ENCODE measurements at regions not wholly inside any gene's neighbourhood (a gene's known extent, or its start where the extent isn't known, plus 50 kb on each side); places are given as distances from the start of the nearest gene placed in this dataset.

- TF ChIP-seq ZFP91 (CRISPR knock-in tag; IDR thresholded peaks at IDR 0.05) = no peak
- no peak for TF ChIP-seq ADNP (tag; IDR thresholded peaks at IDR 0.05)
Measured at GRCh38 chr9:28120626-28121025, 547.3 kb upstream of the C9orf72 start (continued).

- BruUV-seq (replicated peaks) = no TSS peak
- ChIA-PET POLR2A (no interaction called here), CTCF (ENCODE audit: low intra/inter-chr PET ratio) (no interaction called here)
- Histone ChIP-seq H3K9me1 (ENCODE audit: control insufficient read depth, insufficient read depth, low read length) (no peaks in the 10 kb centered on the region), H3K4me1 (replicated peaks in 1 of 2; ENCODE audit: control insufficient read depth in 2 of 2, insufficient read depth in 2 of 2, low read length in 2 of 2) (no peaks in the 10 kb centered on the region), H3K9ac (ENCODE audit: insufficient read depth in 1 of 2, low read depth in 2 of 2, low read length in 2 of 2) (no peak overlapping the region), H3K4me3 (no peak overlapping the region), H3K27ac (ENCODE audit: extremely low read depth, low read depth, low read length) (no peak overlapping the region), H3K4me2 (ENCODE audit: insufficient read depth, low read length) (no peak overlapping the region), H3K9me3 (replicated peaks; ENCODE audit: control insufficient read depth, insufficient read depth, low read depth, low read length) (no peaks in the 10 kb centered on the region), H2AFZ (ENCODE audit: low read depth, low read length) (no peak overlapping the region), H3K36me3 (ENCODE audit: control insufficient read depth, insufficient read depth, low read length) (no peaks in the 10 kb centered on the region), H4K20me1 (replicated peaks; ENCODE audit: control insufficient read depth, insufficient read depth, low read length) (no peaks in the 10 kb centered on the region), H3K79me2 (ENCODE audit: control insufficient read depth, insufficient read depth, low read length) (no peaks in the 10 kb centered on the region), H3K27me3 (ENCODE audit: control insufficient read depth in 2 of 2, insufficient read depth in 2 of 2, low read length in 2 of 2) (no peaks in the 10 kb centered on the region)
- ATAC-seq (no peak), FAIRE-seq (no peak), DNase-seq (ENCODE audit: extremely low read depth in 1 of 4, low spot score in 3 of 4) (no peak)
- intact Hi-C loops (cut with micrococcal nuclease) = no loop called here
- WGBS (ENCODE audit: insufficient coverage, low coverage, missing lambda C conversion rate) = 4% methylated on average over 3 of the region's 3 CpGs
- in situ Hi-C loops (cut with MboI) = no loop called here
- no peak for TF ChIP-seq MXI1 (IDR thresholded peaks at IDR 0.05; ENCODE audit: low read depth, low read length)
- no peak for TF ChIP-seq MCM3 (IDR thresholded peaks at IDR 0.05)
- TF ChIP-seq PHB (CRISPR knock-in tag; IDR thresholded peaks at IDR 0.05) = no peak
- no peak for TF ChIP-seq KLF16 (IDR thresholded peaks at IDR 0.05)
- TF ChIP-seq ZNF57 (CRISPR knock-in tag; IDR thresholded peaks at IDR 0.05) = no peak
- no peak for TF ChIP-seq ZNF316 (IDR thresholded peaks at IDR 0.05)
- no peak for TF ChIP-seq CEBPZ (IDR thresholded peaks at IDR 0.05; ENCODE audit: borderline replicate concordance, low read depth, low read length)
- no peak for TF ChIP-seq ZNF3 (CRISPR knock-in tag; IDR thresholded peaks at IDR 0.05)
- no peak for TF ChIP-seq ASH1L (IDR thresholded peaks at IDR 0.05; ENCODE audit: borderline replicate concordance, low read depth, partially characterized antibody)
- TF ChIP-seq CTCFL (IDR thresholded peaks at IDR 0.05; ENCODE audit: borderline replicate concordance, insufficient read depth, low read depth, low read length, poor library complexity, severe bottlenecking) = no peak
- TF ChIP-seq TCF15 (CRISPR knock-in tag; IDR thresholded peaks at IDR 0.05) = no peak
- no peak for TF ChIP-seq PPARD (CRISPR knock-in tag; IDR thresholded peaks at IDR 0.05)
- no peak for TF ChIP-seq STAG1 (CRISPR knock-in tag; IDR thresholded peaks at IDR 0.05; ENCODE audit: borderline replicate concordance)
- TF ChIP-seq NCOA4 (IDR thresholded peaks at IDR 0.05; ENCODE audit: partially characterized antibody) = no peak
- no peak for TF ChIP-seq HIVEP1 (CRISPR knock-in tag; IDR thresholded peaks at IDR 0.05)
Measured at GRCh38 chr9:28121366-28121765, 548.1 kb upstream of the C9orf72 start.

Data from K562 (cell line).